GM19452 (cell line): ENCODE measurements at regions not wholly inside any gene's neighbourhood (a gene's known extent, or its start where the extent isn't known, plus 50 kb on each side); places are given as distances from the start of the nearest gene placed in this dataset.
"Not testable (repeated sequence)": the region's sequence is repeated elsewhere in the genome, so short reads cannot be mapped to it uniquely, and the experiment has no call there.

Source experiments
- ATAC-seq: cut with Tn5 transposase; IDR thresholded peaks from one replicate; pipeline ENCODE4 v1.9.1; 2021; ENCODE audit not compliant: unreplicated experiment

GRCh38 chr12:33514893-33515292, 75.3 kb upstream of the SYT10 start:
- ATAC-seq = no peak

GRCh38 chr12:33519566-33519965, 79.9 kb upstream of the SYT10 start:
- no peak for ATAC-seq

- ATAC-seq = not testable (repeated sequence)
Measured at GRCh38 chr12:33520505-33521302, 81.1 kb upstream of the SYT10 start.

DNA sequence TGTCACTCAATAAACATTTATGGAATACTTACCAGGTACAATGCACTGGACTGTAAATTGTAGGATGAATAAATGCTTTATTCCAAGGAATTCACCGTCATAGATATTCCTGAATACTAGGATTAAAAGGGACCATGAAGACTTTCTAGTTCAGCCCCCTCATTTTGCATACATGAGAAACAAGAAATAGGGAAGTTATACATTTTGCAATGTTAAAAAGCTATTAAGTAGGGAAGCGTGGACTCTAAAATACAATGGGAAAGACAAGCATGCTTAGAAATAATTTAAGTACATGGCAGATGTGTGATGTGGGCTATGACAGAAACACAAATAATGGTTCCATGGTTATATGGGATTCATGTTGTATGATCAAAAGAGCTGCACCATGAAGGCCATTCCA, 89.4 kb upstream of the SYT10 start:
- no peak for ATAC-seq

DNA sequence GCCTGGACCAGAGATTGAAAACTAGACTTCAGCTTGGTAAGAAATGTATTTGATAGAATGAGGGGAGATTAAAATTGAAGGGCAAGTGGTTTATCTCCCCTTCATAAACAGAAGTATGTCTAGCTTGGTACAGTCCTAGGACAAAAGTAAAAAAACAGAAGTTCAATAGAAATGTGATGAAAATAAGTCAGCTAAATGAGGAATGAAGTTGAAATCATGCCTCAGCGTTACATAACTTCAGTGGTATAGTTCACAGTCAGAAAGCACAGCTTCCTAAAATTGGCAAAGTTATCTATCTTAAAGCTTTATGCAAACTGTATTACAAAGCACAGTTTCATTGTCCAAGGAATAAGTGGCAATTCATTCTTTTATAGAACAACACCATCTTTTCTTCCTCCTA, 90.2 kb upstream of the SYT10 start:
- ATAC-seq = no peak

GRCh38 chr12:33531261-33531660, 91.6 kb upstream of the SYT10 start:
- ATAC-seq = no peak

- no peak for ATAC-seq
Measured at GRCh38 chr12:33533527-33533926, 93.9 kb upstream of the SYT10 start.

- ATAC-seq = no peak
Measured at GRCh38 chr12:33536431-33536830, 96.8 kb upstream of the SYT10 start.

DNA sequence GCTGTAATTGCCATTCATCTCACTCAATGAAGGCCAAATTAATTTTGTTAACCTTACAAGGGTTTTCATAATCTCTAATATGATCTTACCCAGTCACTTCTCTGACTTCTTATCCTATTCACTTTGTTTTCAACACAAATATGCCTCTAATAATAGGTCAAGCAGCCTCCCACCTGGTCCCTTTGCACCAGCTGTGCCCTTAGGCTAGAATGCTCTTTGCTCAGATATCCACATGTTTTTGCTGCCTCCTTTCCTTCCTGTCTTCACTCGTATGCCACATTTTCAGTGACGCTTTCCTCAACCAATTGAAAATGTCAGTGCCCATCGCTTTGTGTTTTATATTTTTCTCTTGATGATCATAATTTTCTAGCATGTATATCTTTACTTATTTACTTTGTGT, 106.4 kb upstream of the SYT10 start:
- ATAC-seq = no peak

- ATAC-seq = no peak
Measured at GRCh38 chr12:33547084-33547483, 107.5 kb upstream of the SYT10 start.

GRCh38 chr12:33550214-33550613, 110.6 kb upstream of the SYT10 start:
- ATAC-seq = not testable (repeated sequence)

GRCh38 chr12:33551006-33551405, 111.4 kb upstream of the SYT10 start:
- ATAC-seq = no peak

GRCh38 chr12:33555128-33555527, 115.5 kb upstream of the SYT10 start:
- no peak for ATAC-seq

- ATAC-seq = no peak
Measured at GRCh38 chr12:33560653-33561208, 121.1 kb upstream of the SYT10 start.

GRCh38 chr12:33562401-33562800, 122.8 kb upstream of the SYT10 start:
- no peak for ATAC-seq

DNA sequence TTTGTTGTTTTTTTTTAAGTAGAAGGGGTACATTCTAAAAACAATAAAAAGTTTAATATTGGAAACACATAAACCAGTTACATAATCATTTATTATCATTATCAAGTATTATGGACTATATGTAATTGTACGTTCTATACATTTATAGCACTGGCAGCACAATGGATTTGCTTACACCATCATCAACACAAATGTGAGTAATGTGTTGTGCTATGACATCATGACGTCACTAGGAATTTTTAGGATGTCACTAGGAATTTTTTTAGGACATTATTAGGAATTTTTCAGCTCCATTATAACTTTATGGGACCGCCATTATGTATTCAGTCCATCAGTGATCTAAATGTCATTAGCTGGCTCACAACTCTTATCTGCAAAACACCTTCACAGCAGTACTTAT, 126.8 kb upstream of the SYT10 start:
- ATAC-seq = no peak

DNA sequence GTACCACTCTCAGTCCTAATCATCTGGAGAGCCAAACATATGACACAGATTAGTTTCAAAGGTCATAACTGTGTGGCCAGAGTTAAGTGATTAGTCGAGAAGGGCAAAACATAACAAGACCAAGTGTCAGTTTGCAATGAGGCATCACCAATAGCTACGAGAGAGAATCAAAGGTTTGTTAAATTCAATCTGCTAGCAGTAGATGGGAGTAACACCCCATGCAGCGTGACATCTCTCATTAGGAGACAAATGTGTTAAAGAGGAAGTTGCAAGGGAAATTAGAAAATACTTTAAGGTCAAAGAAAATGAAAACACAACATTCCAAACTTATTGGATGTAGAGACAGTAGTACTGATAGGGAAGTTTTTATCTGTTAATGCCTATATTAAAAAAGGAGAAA, 135.7 kb upstream of the SYT10 start:
- no peak for ATAC-seq

- no peak for ATAC-seq
Measured at GRCh38 chr12:33581613-33582122, 142.0 kb upstream of the SYT10 start.

DNA sequence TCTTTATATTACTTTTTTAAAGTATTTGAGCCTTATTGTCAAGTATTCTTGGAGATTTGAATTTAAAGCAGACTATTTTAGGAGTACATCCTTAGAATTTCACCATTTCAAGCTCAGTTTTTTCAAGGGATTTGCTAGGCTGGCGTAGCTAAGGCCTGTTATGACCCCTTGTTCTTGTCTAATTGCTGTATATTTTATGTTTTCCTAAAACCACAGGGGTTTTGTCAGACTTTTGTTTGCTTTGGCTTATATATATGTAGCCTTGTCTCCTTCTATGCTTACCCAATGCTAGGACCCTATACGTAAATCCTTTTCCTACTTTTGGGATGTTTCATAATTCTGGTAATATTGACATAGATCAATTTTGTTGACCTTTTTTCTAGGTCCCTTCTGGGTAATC, 147.0 kb upstream of the SYT10 start:
- ATAC-seq = no peak

DNA sequence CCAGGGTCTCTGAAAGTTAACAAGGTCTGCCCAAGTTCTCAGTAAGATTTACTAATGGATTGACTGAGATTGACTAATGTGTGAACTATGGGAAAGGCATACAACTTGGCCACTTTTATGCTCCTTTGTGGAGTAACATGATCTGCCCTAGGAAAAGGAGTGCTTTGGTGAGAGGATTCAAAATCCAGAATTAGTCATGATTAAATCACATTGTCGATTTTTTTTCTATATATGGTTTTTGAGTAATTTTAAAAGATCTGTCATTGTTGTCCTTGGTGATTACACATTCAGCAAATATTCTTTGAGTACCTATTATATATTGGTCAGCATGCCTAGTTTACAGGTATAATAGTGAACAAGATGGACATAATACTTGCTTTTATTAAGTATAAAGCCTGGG, 147.7 kb upstream of the SYT10 start:
- no peak for ATAC-seq

DNA sequence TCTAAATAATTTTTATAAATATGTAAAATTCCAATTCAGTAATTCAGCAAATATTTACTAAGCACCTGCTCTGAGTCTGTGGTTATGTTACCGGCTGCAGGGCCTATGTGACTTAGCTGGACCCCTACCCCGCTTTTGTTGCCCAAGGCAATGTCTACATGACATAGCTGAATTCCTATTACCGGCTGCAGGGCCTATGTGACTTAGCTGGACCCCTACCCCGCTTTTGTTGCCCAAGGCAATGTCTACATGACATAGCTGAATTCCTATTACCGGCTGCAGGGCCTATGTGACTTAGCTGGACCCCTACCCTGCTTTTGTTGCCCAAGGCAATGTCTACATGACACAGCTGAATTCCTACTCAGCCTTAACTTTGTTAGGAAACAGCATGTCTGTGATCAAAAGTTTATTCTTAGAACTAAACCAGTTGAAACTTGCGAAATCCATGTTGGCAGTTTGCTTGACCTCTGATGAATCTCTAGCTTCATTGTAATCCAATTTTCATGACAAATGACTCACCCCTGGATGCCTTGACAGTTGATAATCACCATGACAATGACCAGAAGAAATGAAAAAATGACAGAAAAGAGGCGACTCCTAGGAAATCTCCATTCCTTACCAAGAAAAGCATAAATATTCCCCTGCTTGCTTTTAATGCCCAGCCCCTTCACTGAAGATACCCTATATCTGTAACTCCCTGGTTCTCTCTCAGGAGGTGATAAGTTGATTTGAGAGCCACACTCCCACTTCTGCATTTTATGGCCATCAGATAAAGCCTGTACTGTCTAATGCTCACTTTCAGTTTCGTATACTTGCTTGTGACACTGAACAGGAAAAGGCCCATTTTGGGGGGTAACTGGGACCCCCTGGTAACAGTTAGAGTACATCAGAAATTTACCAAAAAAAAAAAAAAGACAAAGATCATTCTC, 148.4 kb upstream of the SYT10 start:
- peak; percentile 67 for ATAC-seq
